AG04449 (cell line): ENCODE measurements at regions not wholly inside any gene's neighbourhood (a gene's known extent, or its start where the extent isn't known, plus 50 kb on each side); places are given as distances from the start of the nearest gene placed in this dataset.
"Not testable (repeated sequence)": the region's sequence is repeated elsewhere in the genome, so short reads cannot be mapped to it uniquely, and the experiment has no call there.

Experiments used
- CTCF ChIA-PET: fragments of 350-600 bp; formaldehyde crosslinking; extraction: SDS; loops from one replicate; lab custom pipeline; 2021; ENCODE audit warnings: antibody characterized with exemption; lab: Yijun Ruan, JAX
- POLR2A ChIA-PET: fragments of 400-600, 350-600 bp; formaldehyde crosslinking; extraction: SDS; loops from one replicate; lab custom pipeline; 2020; ENCODE audit warnings: antibody characterized with exemption, inconsistent platforms; lab: Yijun Ruan, JAX
- DNase-seq: peaks from one replicate; pipeline ENCODE4 v3.0.0-alpha.2; 2010; ENCODE audit warnings: low read depth, low spot score
- H3K4me3 ChIP-seq: 2 replicates; pipeline ENCODE4 v1.5.1; 2011; ENCODE audit warnings: low read depth, mild to moderate bottlenecking, control low read depth, low read length

GRCh38 chr5:177664737-177665136 lies 64.8 kb downstream of the B4GALT7 start:
- CTCF ChIA-PET, POLR2A ChIA-PET, DNase-seq, H3K4me3 ChIP-seq: not testable (repeated sequence)

GRCh38 chr5:177665172-177665571 lies 65.2 kb downstream of the B4GALT7 start:
- DNase-seq, H3K4me3 ChIP-seq, POLR2A ChIA-PET, CTCF ChIA-PET: not testable (repeated sequence)

GRCh38 chr5:177665960-177666359 lies 66.0 kb downstream of the B4GALT7 start:
- CTCF ChIA-PET, H3K4me3 ChIP-seq, POLR2A ChIA-PET, DNase-seq: not testable (repeated sequence)

- DNase-seq, CTCF ChIA-PET, POLR2A ChIA-PET: not testable (repeated sequence)
- H3K4me3 ChIP-seq, result peak overlapping the region; percentile 49
Observed at GRCh38 chr5:177671035-177671754, 71.3 kb downstream of the B4GALT7 start.

- CTCF ChIA-PET, DNase-seq, POLR2A ChIA-PET: not testable (repeated sequence)
- H3K4me3 ChIP-seq, result peak overlapping the region; percentile 51
Observed at GRCh38 chr5:177671755-177672690, 72.1 kb downstream of the B4GALT7 start.
